GM12878 (cell line): ENCODE measurements at regions not wholly inside any gene's neighbourhood (a gene's known extent, or its start where the extent isn't known, plus 50 kb on each side); places are given as distances from the start of the nearest gene placed in this dataset.

Experiments used
- ATAC-seq: fragments of 200-7000 bp; cut with Tn5 transposase; 3 replicates; pipeline ENCODE4 v1.9.1; 2020; ENCODE audit warnings: mild to moderate bottlenecking, moderate library complexity
- BruUV-seq: library from RNA; stranded (reverse); fragments of 400-500 nt; replicated peaks from 2 replicates; lab custom pipeline; 2021; lab: Mats Ljungman, UMichigan
- CTCF ChIA-PET: fragments of 300-600 bp; sonication (Branson Sonifier 250); formaldehyde crosslinking; extraction: SDS; loops from one replicate; lab custom pipeline; 2021; ENCODE audit warnings: inconsistent platforms; lab: Yijun Ruan, JAX
- POLR2A ChIA-PET: fragments of 350-600 bp; formaldehyde crosslinking; extraction: SDS; loops from one replicate; lab custom pipeline; 2021; ENCODE audit warnings: inconsistent platforms; lab: Charles Lee
- RAD21 ChIA-PET: fragments of 300-600 bp; sonication (Branson Sonifier 250); formaldehyde crosslinking; loops from one replicate; lab custom pipeline; 2023; ENCODE audit warnings: antibody characterized with exemption; ENCODE audit not compliant: unreplicated experiment; lab: Charles Lee
- SMC1A ChIA-PET: fragments of 300-600 bp; sonication (Branson Sonifier 250); formaldehyde crosslinking; loops from one replicate; lab custom pipeline; 2023; ENCODE audit not compliant: unreplicated experiment, uncharacterized antibody; lab: Charles Lee
- DNase-seq: peaks from one replicate; pipeline ENCODE4 v3.0.0-alpha.2; 2011; ENCODE audit warnings: low read depth, low spot score
- FAIRE-seq: peaks from 3 replicates; lab custom pipeline; 2011; peaks lifted over from hg19 to GRCh38; lab: Jason Lieb, UNC
- H2AFZ ChIP-seq: 2 replicates; pipeline ENCODE4 v1.6.0; 2011; ENCODE audit warnings: low read depth, low read length, control low read depth; ENCODE audit not compliant: control insufficient read depth
- H3K27ac ChIP-seq: 2 replicates; pipeline ENCODE4 v1.5.1; 2011; ENCODE audit warnings: control low read depth; ENCODE audit not compliant: control insufficient read depth, insufficient read depth
- H3K27me3 ChIP-seq, 2 experiments: replicated peaks in 1 of 2; 2 replicates each; pipeline versions ENCODE4 v1.6.0 to v1.6.1; 2011; ENCODE audit warnings: low read length in 1 of 2; ENCODE audit not compliant: control insufficient read depth in 2 of 2, insufficient read depth in 2 of 2
- H3K36me3 ChIP-seq, 2 experiments: 2 replicates each; pipeline ENCODE4 v1.5.1; 2011; ENCODE audit warnings: low read length in 1 of 2; ENCODE audit not compliant: control insufficient read depth in 2 of 2, insufficient read depth in 2 of 2
- H3K4me1 ChIP-seq: 2 replicates; pipeline ENCODE4 v1.6.1; 2011; ENCODE audit warnings: mild to moderate bottlenecking, low read length, moderate library complexity, mixed read lengths; ENCODE audit not compliant: control insufficient read depth, insufficient read depth
- H3K4me2 ChIP-seq: 2 replicates; pipeline ENCODE4 v1.6.0; 2011; ENCODE audit warnings: control low read depth; ENCODE audit not compliant: control insufficient read depth, insufficient read depth
- H3K4me3 ChIP-seq: fragments of 200-600 bp; sonication (generic); 2 replicates; pipeline ENCODE4 v1.5.1; 2016
- H3K79me2 ChIP-seq: 2 replicates; pipeline ENCODE4 v1.6.0; 2011; ENCODE audit warnings: low read length; ENCODE audit not compliant: control insufficient read depth, insufficient read depth
- H3K9ac ChIP-seq: 2 replicates; pipeline ENCODE4 v1.8.0; 2011; ENCODE audit warnings: low read length, control low read depth, mixed read lengths; ENCODE audit not compliant: control insufficient read depth, insufficient read depth
- H3K9me3 ChIP-seq: replicated peaks from 3 replicates; pipeline ENCODE4 v1.5.1; 2011; ENCODE audit warnings: mild to moderate bottlenecking, low read length; ENCODE audit not compliant: control insufficient read depth, insufficient read depth
- H4K20me1 ChIP-seq: 2 replicates; pipeline ENCODE4 v1.6.0; 2011; ENCODE audit not compliant: control insufficient read depth, insufficient read depth
- BACH1 ChIP-seq: fragments of 450-650 bp; IDR thresholded peaks from 2 replicates; pipeline ENCODE4 v1.6.1; 2017; ENCODE audit warnings: mild to moderate bottlenecking, borderline replicate concordance
- BCL3 ChIP-seq: IDR thresholded peaks from 2 replicates; pipeline ENCODE4 v1.6.1; 2011; ENCODE audit warnings: borderline replicate concordance, low read depth, mild to moderate bottlenecking, moderate library complexity, low read length; ENCODE audit not compliant: insufficient read depth, poor library complexity, severe bottlenecking
- DPF2 ChIP-seq: fragments of 450-650 bp; IDR thresholded peaks from 2 replicates; pipeline ENCODE4 v1.6.1; 2017; ENCODE audit warnings: mild to moderate bottlenecking
- FOXM1 ChIP-seq: IDR thresholded peaks from 2 replicates; pipeline ENCODE4 v1.6.1; 2012; ENCODE audit warnings: low read depth, mild to moderate bottlenecking, inconsistent platforms, low read length, moderate library complexity
- IRF4 ChIP-seq: IDR thresholded peaks from 2 replicates; pipeline ENCODE4 v1.6.1; 2011; ENCODE audit warnings: low read depth, low read length
- KDM1A ChIP-seq: fragments of 200-600 bp; sonication (generic); IDR thresholded peaks from 2 replicates; pipeline ENCODE4 v1.6.1; 2016; ENCODE audit warnings: borderline replicate concordance
- MTA3 ChIP-seq: IDR thresholded peaks from 2 replicates; pipeline ENCODE4 v1.6.1; 2012; ENCODE audit warnings: low read length, inconsistent platforms, borderline replicate concordance
- NFXL1 ChIP-seq: fragments of 450-650 bp; IDR thresholded peaks from 2 replicates; pipeline ENCODE4 v1.6.1; 2017; ENCODE audit warnings: antibody characterized with exemption, mild to moderate bottlenecking, borderline replicate concordance
- PAX8 ChIP-seq: fragments of 450-650 bp; IDR thresholded peaks from 2 replicates; pipeline ENCODE4 v1.6.1; 2017; ENCODE audit warnings: mild to moderate bottlenecking, moderate library complexity
- POLR2AphosphoS5 ChIP-seq: IDR thresholded peaks from 2 replicates; pipeline ENCODE4 v1.6.1; 2011; ENCODE audit warnings: mild to moderate bottlenecking, low read length, inconsistent platforms
- RELB ChIP-seq: fragments of 450-650 bp; IDR thresholded peaks from 2 replicates; pipeline ENCODE4 v1.6.1; 2017; ENCODE audit warnings: low read depth, mild to moderate bottlenecking, moderate library complexity
- SIX5 ChIP-seq: IDR thresholded peaks from 2 replicates; pipeline ENCODE4 v1.6.1; 2011; ENCODE audit warnings: mild to moderate bottlenecking, low read depth, low read length, moderate library complexity; ENCODE audit not compliant: severe bottlenecking
- SREBF2 ChIP-seq: IDR thresholded peaks from 2 replicates; pipeline ENCODE4 v1.6.1; 2012; ENCODE audit warnings: mild to moderate bottlenecking, low read length
- STAT1 ChIP-seq: fragments of 450-650 bp; conservative IDR thresholded peaks from 2 replicates; pipeline ENCODE4 v1.6.1; 2014; ENCODE audit warnings: antibody characterized with exemption, mild to moderate bottlenecking
- TCF12 ChIP-seq: IDR thresholded peaks from 2 replicates; pipeline ENCODE4 v1.6.1; 2011; ENCODE audit warnings: low read depth, mild to moderate bottlenecking, low read length
- ZNF217 ChIP-seq: fragments of 450-650 bp; IDR thresholded peaks from 2 replicates; pipeline ENCODE4 v1.6.1; 2017; ENCODE audit warnings: antibody characterized with exemption, mild to moderate bottlenecking
- WGBS: methylation state at CpG from one replicate; pipeline ENCODE4 v1.1.6; 2016; ENCODE audit warnings: low lambda C conversion rate; ENCODE audit not compliant: insufficient replicate concordance, insufficient coverage; ENCODE audit errors: missing lambda C conversion rate; 5-methylcytosine and 5-hydroxymethylcytosine counted together
- in situ Hi-C: fragments of 300-500 bp; cut with MboI; formaldehyde crosslinking; loops from 9 replicates; pipeline ENCODE4 v1.14.3; 2018; ENCODE audit warnings: mixed read lengths
- intact Hi-C: fragments of 100-400 bp; cut with micrococcal nuclease; formaldehyde crosslinking; loops from one replicate; pipeline ENCODE4 v1.14.2; 2022; ENCODE audit not compliant: unreplicated experiment

GRCh38 chr13:52929846-52930245, 81.4 kb upstream of the PCDH8 start:
- ChIA-PET POLR2A (interaction anchor here (0.6 to 1.0 kb wide), 2 partner anchors 11 to 54 kb away, joined by 3 read pairs; no protein-coding TSS in a partner anchor), CTCF (interaction anchor here (0.9 to 1.1 kb wide), 2 partner anchors 35 to 39 kb away, joined by 3 to 4 read pairs; no protein-coding TSS in a partner anchor)
- WGBS, result 32% methylated on average over 2 of the region's 2 CpGs
- FAIRE-seq, result no peak
- no TSS peak for BruUV-seq
- TF ChIP-seq NFXL1 (no peak), FOXM1 (no peak), STAT1 (no peak), BACH1 (no peak), DPF2 (no peak), RELB (no peak), MTA3 (no peak), POLR2AphosphoS5 (no peak), SREBF2 (no peak), BCL3 (no peak), SIX5 (no peak), PAX8 (no peak), IRF4 (no peak), TCF12 (no peak), KDM1A (no peak), ZNF217 (no peak)
- TF ChIP-seq, all 136 proteins: peak for 0
- intact Hi-C loops (no loop called here), in situ Hi-C loops (no loop called here)
- Histone ChIP-seq H3K4me1 (no peaks in the 10 kb centered on the region), H3K36me3 (no peaks in the 10 kb centered on the region), H3K4me3 (no peak overlapping the region), H4K20me1 (no peaks in the 10 kb centered on the region), H2AFZ (no peak overlapping the region), H3K27me3 (no peaks in the 10 kb centered on the region; a peak in 1 of 4 replicates), H3K27ac (no peak overlapping the region), H3K9me3 (no peaks in the 10 kb centered on the region), H3K4me2 (no peak overlapping the region), H3K79me2 (no peaks in the 10 kb centered on the region), H3K9ac (no peak overlapping the region)
- ATAC-seq (no peak), DNase-seq (no peak)
- RAD21 ChIA-PET, result no interaction called here
- SMC1A ChIA-PET, result interaction anchor here (0.9 to 1.0 kb wide), 2 partner anchors 25 to 68 kb away, joined by 3 read pairs; no protein-coding TSS in a partner anchor
